ENCODE measurements at regions not wholly inside any gene's neighbourhood (a gene's known extent, or its start where the extent isn't known, plus 50 kb on each side); places are given as distances from the start of the nearest gene placed in this dataset.

- TF ChIP-seq EP300 (IDR thresholded peaks at IDR 0.05) (no peak), CTCF (IDR thresholded peaks at IDR 0.05) (no peak), POLR2A (IDR thresholded peaks at IDR 0.05) (no peak)
Measured at GRCh38 chr3:106305882-106306435, 437.1 kb upstream of the CBLB start.
